ENCODE measurements at regions not wholly inside any gene's neighbourhood (a gene's known extent, or its start where the extent isn't known, plus 50 kb on each side); places are given as distances from the start of the nearest gene placed in this dataset.

- TF ChIP-seq EZH2phosphoT487 (IDR thresholded peaks at IDR 0.05; ENCODE audit: borderline replicate concordance, low read depth) (no peak), RAD21 (IDR thresholded peaks at IDR 0.05; ENCODE audit: low read length) (no peak), SMC3 (IDR thresholded peaks at IDR 0.05; ENCODE audit: low read depth, low read length) (no peak), RCOR1 (IDR thresholded peaks at IDR 0.05; ENCODE audit: low read length) (no peak), RFX5 (IDR thresholded peaks at IDR 0.05; ENCODE audit: low read length) (no peak), MAX (IDR thresholded peaks at IDR 0.05; ENCODE audit: low read depth) (no peak), REST (IDR thresholded peaks at IDR 0.05; ENCODE audit: low read depth, low read length) (no peak), TEAD4 (IDR thresholded peaks at IDR 0.05; ENCODE audit: borderline replicate concordance, insufficient read depth) (no peak), CTCF (IDR thresholded peaks at IDR 0.05) (no peak), EP300 (IDR thresholded peaks at IDR 0.05; ENCODE audit: borderline replicate concordance in 1 of 2, low read depth in 1 of 2, low read length in 1 of 2) (no peak), POLR2AphosphoS5 (IDR thresholded peaks at IDR 0.05; ENCODE audit: low read depth, low read length) (no peak), CHD2 (IDR thresholded peaks at IDR 0.05; ENCODE audit: low read length, partially characterized antibody) (no peak), ZBTB33 (IDR thresholded peaks at IDR 0.05; ENCODE audit: borderline replicate concordance, low read depth) (no peak)
Observed at GRCh38 chr12:75943730-75944096, 87.9 kb downstream of the PHLDA1 start.
